Loucy (cell line): ENCODE measurements at regions not wholly inside any gene's neighbourhood (a gene's known extent, or its start where the extent isn't known, plus 50 kb on each side); places are given as distances from the start of the nearest gene placed in this dataset.
"Not testable (repeated sequence)": the region's sequence is repeated elsewhere in the genome, so short reads cannot be mapped to it uniquely, and the experiment has no call there.

Experiments
- H2AFZ ChIP-seq: fragments of 200-600 bp; sonication (generic); 2 replicates; pipeline ENCODE4 v1.6.0; 2016; ENCODE audit warnings: antibody characterized with exemption, mild to moderate bottlenecking, low read length, moderate library complexity
- H3F3A ChIP-seq: fragments of 200-600 bp; 2 replicates; pipeline ENCODE4 v1.6.0; 2016; ENCODE audit warnings: antibody characterized with exemption, low read depth, mild to moderate bottlenecking
- H3K27me3 ChIP-seq: fragments of 200-600 bp; sonication (generic); 2 replicates; pipeline ENCODE4 v1.6.1; 2014; ENCODE audit warnings: low read length, mild to moderate bottlenecking; ENCODE audit not compliant: insufficient read depth, poor library complexity, severe bottlenecking
- H3K36me3 ChIP-seq: fragments of 200-600 bp; sonication (generic); 2 replicates; pipeline ENCODE4 v1.6.1; 2016; ENCODE audit warnings: low read length; ENCODE audit not compliant: insufficient read depth
- H3K4me1 ChIP-seq: fragments of 200-600 bp; sonication (generic); 2 replicates; pipeline ENCODE4 v1.5.1; 2014; ENCODE audit warnings: low read length, mild to moderate bottlenecking; ENCODE audit not compliant: insufficient read depth, poor library complexity, severe bottlenecking
- H3K4me2 ChIP-seq: fragments of 200-600 bp; sonication (generic); 2 replicates; pipeline ENCODE4 v1.6.0; 2014; ENCODE audit warnings: antibody characterized with exemption, low read length, low read depth, mild to moderate bottlenecking; ENCODE audit not compliant: poor library complexity, severe bottlenecking
- H3K4me3 ChIP-seq: fragments of 200-600 bp; sonication (generic); 2 replicates; pipeline ENCODE4 v1.5.1; 2014; ENCODE audit warnings: low read length, mild to moderate bottlenecking, mixed read lengths; ENCODE audit not compliant: poor library complexity, severe bottlenecking
- H3K79me2 ChIP-seq: fragments of 200-600 bp; sonication (generic); 2 replicates; pipeline ENCODE4 v1.6.1; 2014; ENCODE audit warnings: low read length; ENCODE audit not compliant: insufficient read depth
- H3K9ac ChIP-seq: fragments of 200-600 bp; sonication (generic); 2 replicates; pipeline ENCODE4 v1.6.0; 2014; ENCODE audit warnings: mild to moderate bottlenecking, low read depth, low read length, moderate library complexity; ENCODE audit not compliant: poor library complexity, severe bottlenecking
- H3K9me2 ChIP-seq: fragments of 200-600 bp; sonication (generic); replicated peaks from 2 replicates; pipeline ENCODE4 v1.6.1; 2016; ENCODE audit warnings: low read depth, low read length, mixed read lengths
- H3K9me3 ChIP-seq: fragments of 200-600 bp; sonication (generic); 2 replicates; pipeline ENCODE4 v1.6.1; 2014; ENCODE audit warnings: mild to moderate bottlenecking, antibody characterized with exemption, low read length, low read depth; ENCODE audit not compliant: insufficient read depth
- H4K20me1 ChIP-seq: fragments of 200-600 bp; sonication (generic); 2 replicates; pipeline ENCODE4 v1.6.0; 2014; ENCODE audit warnings: antibody characterized with exemption, low read length, mild to moderate bottlenecking; ENCODE audit not compliant: insufficient read depth, poor library complexity, severe bottlenecking
- EZH2phosphoT487 ChIP-seq: fragments of 200-600 bp; IDR thresholded peaks from 2 replicates; pipeline ENCODE4 v1.6.1; 2018; ENCODE audit warnings: antibody characterized with exemption, mild to moderate bottlenecking, moderate library complexity, borderline replicate concordance
- TF ChIP-seq, protein P1 (sequence below): fragments of 200-600 bp; sonication (generic); conservative IDR thresholded peaks from 2 replicates; pipeline ENCODE4 v1.5.1; 2014; ENCODE audit warnings: mild to moderate bottlenecking, antibody characterized with exemption, low read length

DNA sequence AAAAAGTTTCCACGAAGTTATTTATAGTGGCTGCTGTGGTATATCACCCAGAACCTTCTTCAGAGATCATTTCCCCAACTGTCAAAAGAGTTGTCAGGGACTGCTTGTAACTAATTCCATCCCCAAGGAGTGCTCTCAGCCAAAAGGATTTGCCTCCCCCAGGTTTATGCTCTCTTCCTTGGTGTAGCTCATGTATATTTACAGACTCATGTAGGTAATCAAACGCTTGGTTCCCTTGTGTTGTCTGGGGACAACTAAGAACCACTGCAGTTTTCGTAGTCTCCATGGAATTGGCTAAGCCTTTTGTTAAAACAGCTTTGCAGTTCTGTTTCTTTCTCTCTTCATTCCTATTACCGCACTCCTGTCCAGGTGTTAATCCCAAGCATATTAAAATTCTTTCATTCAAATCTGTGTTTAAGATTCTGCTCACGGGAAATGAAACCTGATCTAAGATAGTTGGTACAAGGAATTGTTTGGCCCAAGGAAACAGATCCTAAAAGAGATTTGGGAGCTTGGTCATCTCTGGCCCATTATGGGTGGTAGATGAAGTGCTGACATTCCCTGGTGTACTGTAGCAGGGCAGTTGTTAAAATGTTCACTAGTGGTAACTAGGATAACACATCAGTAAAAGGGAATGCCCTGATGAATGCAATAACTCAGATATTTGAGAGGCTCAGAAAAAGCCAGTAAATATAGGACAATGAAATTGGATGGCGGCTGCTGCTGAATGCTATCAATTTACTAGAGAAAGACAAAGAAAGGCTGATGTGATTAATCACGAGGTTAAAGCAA, 361.3 kb upstream of the GBE1 start:
- H3K4me3 ChIP-seq, result no peak overlapping the region
- TF ChIP-seq, protein P1, sequence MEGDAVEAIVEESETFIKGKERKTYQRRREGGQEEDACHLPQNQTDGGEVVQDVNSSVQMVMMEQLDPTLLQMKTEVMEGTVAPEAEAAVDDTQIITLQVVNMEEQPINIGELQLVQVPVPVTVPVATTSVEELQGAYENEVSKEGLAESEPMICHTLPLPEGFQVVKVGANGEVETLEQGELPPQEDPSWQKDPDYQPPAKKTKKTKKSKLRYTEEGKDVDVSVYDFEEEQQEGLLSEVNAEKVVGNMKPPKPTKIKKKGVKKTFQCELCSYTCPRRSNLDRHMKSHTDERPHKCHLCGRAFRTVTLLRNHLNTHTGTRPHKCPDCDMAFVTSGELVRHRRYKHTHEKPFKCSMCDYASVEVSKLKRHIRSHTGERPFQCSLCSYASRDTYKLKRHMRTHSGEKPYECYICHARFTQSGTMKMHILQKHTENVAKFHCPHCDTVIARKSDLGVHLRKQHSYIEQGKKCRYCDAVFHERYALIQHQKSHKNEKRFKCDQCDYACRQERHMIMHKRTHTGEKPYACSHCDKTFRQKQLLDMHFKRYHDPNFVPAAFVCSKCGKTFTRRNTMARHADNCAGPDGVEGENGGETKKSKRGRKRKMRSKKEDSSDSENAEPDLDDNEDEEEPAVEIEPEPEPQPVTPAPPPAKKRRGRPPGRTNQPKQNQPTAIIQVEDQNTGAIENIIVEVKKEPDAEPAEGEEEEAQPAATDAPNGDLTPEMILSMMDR, result no peak
- TF ChIP-seq EZH2phosphoT487, result no peak
- H3K79me2 ChIP-seq, result no peaks in the 10 kb centered on the region
- no peak overlapping the region for H3K9ac ChIP-seq
- no peak overlapping the region for H2AFZ ChIP-seq
- no peaks in the 10 kb centered on the region for H3K27me3 ChIP-seq
- H3F3A ChIP-seq, result no peaks in the 10 kb centered on the region
- H3K4me2 ChIP-seq, result no peak overlapping the region
- no peaks in the 10 kb centered on the region for H4K20me1 ChIP-seq
- H3K36me3 ChIP-seq, result no peaks in the 10 kb centered on the region
- no peaks in the 10 kb centered on the region for H3K4me1 ChIP-seq
- H3K9me3 ChIP-seq, result no peaks in the 10 kb centered on the region
- no peaks in the 10 kb centered on the region; the same call in 1 of the 2 replicates for H3K9me2 ChIP-seq

DNA sequence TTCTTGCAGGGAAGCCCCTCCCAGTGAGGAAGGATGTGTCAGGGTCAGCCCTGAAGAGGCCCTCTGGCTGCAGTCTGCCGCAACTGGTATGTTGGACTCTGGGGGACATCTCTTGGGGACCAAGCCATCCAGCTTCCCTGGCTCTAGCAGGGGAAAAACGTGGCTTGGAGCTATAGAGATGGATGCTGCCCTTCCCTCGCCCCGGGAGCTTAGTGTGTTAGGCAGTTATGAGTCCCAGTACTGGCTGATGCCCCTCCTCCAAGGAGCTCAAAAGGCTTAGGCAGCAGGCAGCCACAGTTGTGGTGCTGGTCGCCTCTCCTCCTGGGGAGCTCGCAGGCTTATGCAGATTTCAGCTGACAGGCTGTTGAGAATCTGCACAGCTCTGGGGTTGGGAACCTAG, 353.1 kb upstream of the GBE1 start:
- Histone ChIP-seq H3K4me3 (no peak overlapping the region), H3K36me3 (no peaks in the 10 kb centered on the region), H3K9me3 (no peaks in the 10 kb centered on the region), H3K9me2 (no peaks in the 10 kb centered on the region), H3K4me1 (no peaks in the 10 kb centered on the region), H4K20me1 (no peaks in the 10 kb centered on the region), H3F3A (no peaks in the 10 kb centered on the region), H3K4me2 (no peak overlapping the region), H3K79me2 (no peaks in the 10 kb centered on the region), H3K9ac (no peak overlapping the region), H3K27me3 (no peaks in the 10 kb centered on the region), H2AFZ (no peak overlapping the region)
- TF ChIP-seq, protein P1, result no peak
- no peak for TF ChIP-seq EZH2phosphoT487

DNA sequence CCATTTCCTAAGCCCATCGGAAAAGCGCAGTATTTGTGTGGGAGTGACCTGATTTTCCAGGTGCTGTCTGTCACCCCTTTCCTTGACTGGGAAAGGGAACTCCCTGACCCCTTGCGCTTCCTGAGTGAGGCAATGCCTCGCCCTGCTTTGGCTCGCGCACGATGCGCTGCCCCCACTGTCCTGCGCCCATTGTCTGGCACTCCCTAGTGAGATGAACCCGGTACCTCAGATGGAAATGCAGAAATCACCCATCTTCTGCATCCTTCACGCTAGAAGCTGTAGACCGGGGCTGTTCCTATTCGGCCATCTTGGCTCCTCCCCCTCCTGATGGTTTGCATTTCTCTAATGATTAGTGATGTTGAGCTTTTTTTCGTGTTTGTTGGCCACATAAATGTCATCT, 349.3 kb upstream of the GBE1 start:
- not testable (repeated sequence) for H4K20me1 ChIP-seq, H3K79me2 ChIP-seq, H3K36me3 ChIP-seq, H3K4me2 ChIP-seq, H3K4me3 ChIP-seq, H3K27me3 ChIP-seq, H3K4me1 ChIP-seq, H3K9me3 ChIP-seq, H2AFZ ChIP-seq, H3F3A ChIP-seq, H3K9me2 ChIP-seq, H3K9ac ChIP-seq

DNA sequence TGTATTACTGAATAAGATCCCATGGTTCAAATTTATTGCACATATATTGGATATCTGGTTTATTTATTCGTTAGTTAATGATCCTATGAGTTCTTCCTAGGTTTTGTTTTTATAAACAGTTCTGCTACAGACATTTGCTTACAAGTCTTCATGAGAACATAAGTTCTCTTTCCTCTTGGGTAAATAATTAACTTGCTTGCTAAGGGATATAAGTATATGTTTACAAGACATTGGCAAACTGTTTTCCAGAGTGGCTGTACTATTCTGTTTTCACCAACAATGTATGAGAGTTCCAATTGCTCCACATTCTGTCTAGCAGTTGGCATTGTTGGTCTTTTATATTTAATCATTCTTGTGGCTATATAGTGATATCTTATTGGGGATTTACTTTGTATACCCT, 341.8 kb upstream of the GBE1 start:
- H3K4me1 ChIP-seq, result no peaks in the 10 kb centered on the region
- H3K79me2 ChIP-seq, result no peaks in the 10 kb centered on the region
- no peaks in the 10 kb centered on the region for H3K9me2 ChIP-seq
- H4K20me1 ChIP-seq, result no peaks in the 10 kb centered on the region
- no peaks in the 10 kb centered on the region for H3F3A ChIP-seq
- no peak overlapping the region for H3K4me2 ChIP-seq
- no peaks in the 10 kb centered on the region for H3K9me3 ChIP-seq
- TF ChIP-seq, protein P1, result no peak
- TF ChIP-seq EZH2phosphoT487, result no peak
- no peaks in the 10 kb centered on the region for H3K27me3 ChIP-seq
- H3K9ac ChIP-seq, result no peak overlapping the region
- H3K36me3 ChIP-seq, result no peaks in the 10 kb centered on the region
- H3K4me3 ChIP-seq, result no peak overlapping the region
- H2AFZ ChIP-seq, result no peak overlapping the region
